ENCODE measurements at regions not wholly inside any gene's neighbourhood (a gene's known extent, or its start where the extent isn't known, plus 50 kb on each side); places are given as distances from the start of the nearest gene placed in this dataset.

DNA sequence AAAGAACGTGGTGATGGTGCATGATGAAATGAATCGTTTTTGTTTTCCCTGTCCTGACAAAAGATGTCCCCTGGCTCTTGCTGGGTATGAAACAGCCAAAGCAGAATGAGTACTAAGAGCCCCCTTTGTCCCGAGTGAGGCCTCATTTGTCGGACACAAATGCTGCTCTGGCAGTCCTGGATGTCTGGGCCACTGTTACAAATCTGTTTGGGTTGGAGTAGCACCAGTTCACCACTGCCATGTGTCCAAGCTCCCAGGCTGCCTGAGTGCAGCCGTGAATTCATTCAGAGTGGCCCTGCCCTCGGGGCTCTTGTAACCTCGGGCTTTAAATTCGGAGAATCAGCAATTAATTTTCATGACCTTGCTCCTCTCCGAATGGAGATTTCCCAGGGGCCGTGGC lies 182.4 kb downstream of the NUFIP1 start:
- TF ChIP-seq, protein P1, sequence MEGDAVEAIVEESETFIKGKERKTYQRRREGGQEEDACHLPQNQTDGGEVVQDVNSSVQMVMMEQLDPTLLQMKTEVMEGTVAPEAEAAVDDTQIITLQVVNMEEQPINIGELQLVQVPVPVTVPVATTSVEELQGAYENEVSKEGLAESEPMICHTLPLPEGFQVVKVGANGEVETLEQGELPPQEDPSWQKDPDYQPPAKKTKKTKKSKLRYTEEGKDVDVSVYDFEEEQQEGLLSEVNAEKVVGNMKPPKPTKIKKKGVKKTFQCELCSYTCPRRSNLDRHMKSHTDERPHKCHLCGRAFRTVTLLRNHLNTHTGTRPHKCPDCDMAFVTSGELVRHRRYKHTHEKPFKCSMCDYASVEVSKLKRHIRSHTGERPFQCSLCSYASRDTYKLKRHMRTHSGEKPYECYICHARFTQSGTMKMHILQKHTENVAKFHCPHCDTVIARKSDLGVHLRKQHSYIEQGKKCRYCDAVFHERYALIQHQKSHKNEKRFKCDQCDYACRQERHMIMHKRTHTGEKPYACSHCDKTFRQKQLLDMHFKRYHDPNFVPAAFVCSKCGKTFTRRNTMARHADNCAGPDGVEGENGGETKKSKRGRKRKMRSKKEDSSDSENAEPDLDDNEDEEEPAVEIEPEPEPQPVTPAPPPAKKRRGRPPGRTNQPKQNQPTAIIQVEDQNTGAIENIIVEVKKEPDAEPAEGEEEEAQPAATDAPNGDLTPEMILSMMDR (IDR thresholded peaks at IDR 0.05; ENCODE audit: low read depth, low read length): no peak
- no peak for TF ChIP-seq EZH2phosphoT487 (IDR thresholded peaks at IDR 0.05; ENCODE audit: low read depth)
